HUES64 (cell line): ENCODE measurements at regions not wholly inside any gene's neighbourhood (a gene's known extent, or its start where the extent isn't known, plus 50 kb on each side); places are given as distances from the start of the nearest gene placed in this dataset.

Experiments
- H3K27ac ChIP-seq: 2 replicates; pipeline ENCODE4 v1.7.0; 2013; ENCODE audit warnings: low read depth, low read length, inconsistent platforms
- H3K27me3 ChIP-seq: 2 replicates; pipeline ENCODE4 v1.6.1; 2013; ENCODE audit warnings: mild to moderate bottlenecking, low read length; ENCODE audit not compliant: insufficient read depth
- H3K36me3 ChIP-seq: 2 replicates; pipeline ENCODE4 v1.6.1; 2013; ENCODE audit warnings: mild to moderate bottlenecking, low read length; ENCODE audit not compliant: insufficient read depth
- H3K4me1 ChIP-seq: 2 replicates; pipeline ENCODE4 v1.6.1; 2013; ENCODE audit warnings: mild to moderate bottlenecking, low read length, moderate library complexity; ENCODE audit not compliant: insufficient read depth
- H3K4me3 ChIP-seq: 2 replicates; pipeline ENCODE4 v1.5.1; 2013; ENCODE audit warnings: mild to moderate bottlenecking, low read length, moderate library complexity
- H3K9ac ChIP-seq: 2 replicates; pipeline ENCODE4 v1.6.1; 2013; ENCODE audit warnings: mild to moderate bottlenecking, low read depth, low read length
- H3K9me3 ChIP-seq: 2 replicates; pipeline ENCODE4 v1.6.1; 2013; ENCODE audit warnings: low read depth, low read length; ENCODE audit not compliant: insufficient read depth
- WGBS: fragments of 150-250, 120-280 bp; methylation state at CpG from one replicate; pipeline ENCODE4 v1.1.7; 2013; ENCODE audit warnings: missing lambda C conversion rate; 5-methylcytosine and 5-hydroxymethylcytosine counted together

- Histone ChIP-seq H3K27me3 (no peaks in the 10 kb centered on the region), H3K36me3 (no peaks in the 10 kb centered on the region), H3K9ac (no peak overlapping the region), H3K9me3 (no peaks in the 10 kb centered on the region), H3K4me3 (no peak overlapping the region), H3K4me1 (no peaks in the 10 kb centered on the region), H3K27ac (no peak overlapping the region)
- 93% methylated on average over 28 of the region's 28 CpGs for whole genome bisulfite sequencing
Measured at GRCh38 chr14:104388011-104388521, 191.5 kb upstream of the C14orf180 start.

GRCh38 chr14:104388541-104389325 is 190.8 kb upstream of the C14orf180 start:
- Histone ChIP-seq H3K4me3 (no peak overlapping the region), H3K27me3 (no peaks in the 10 kb centered on the region), H3K9ac (no peak overlapping the region), H3K27ac (no peak overlapping the region), H3K36me3 (no peaks in the 10 kb centered on the region), H3K9me3 (no peaks in the 10 kb centered on the region), H3K4me1 (no peaks in the 10 kb centered on the region)
- 95% methylated on average over 28 of the region's 28 CpGs for WGBS

- WGBS = 94% methylated on average over 28 of the region's 28 CpGs
- Histone ChIP-seq H3K9me3 (no peaks in the 10 kb centered on the region), H3K27ac (no peak overlapping the region), H3K36me3 (no peaks in the 10 kb centered on the region), H3K4me3 (no peak overlapping the region), H3K4me1 (no peaks in the 10 kb centered on the region), H3K27me3 (no peaks in the 10 kb centered on the region), H3K9ac (no peak overlapping the region)
Measured at GRCh38 chr14:104389326-104390220, 190.0 kb upstream of the C14orf180 start.

- Histone ChIP-seq H3K4me3 (no peak overlapping the region), H3K9me3 (no peaks in the 10 kb centered on the region), H3K9ac (no peak overlapping the region), H3K4me1 (no peaks in the 10 kb centered on the region), H3K36me3 (no peaks in the 10 kb centered on the region), H3K27me3 (no peaks in the 10 kb centered on the region), H3K27ac (no peak overlapping the region)
- 93% methylated on average over 27 of the region's 27 CpGs for WGBS
Measured at GRCh38 chr14:104390221-104390931, 189.2 kb upstream of the C14orf180 start.

GRCh38 chr14:104390941-104391901 is 188.3 kb upstream of the C14orf180 start:
- no peaks in the 10 kb centered on the region for H3K4me1 ChIP-seq
- H3K9me3 ChIP-seq = no peaks in the 10 kb centered on the region
- no peaks in the 10 kb centered on the region for H3K27me3 ChIP-seq
- WGBS = 94% methylated on average over 33 of the region's 33 CpGs
- H3K9ac ChIP-seq = no peak overlapping the region
- H3K36me3 ChIP-seq = no peaks in the 10 kb centered on the region
- H3K4me3 ChIP-seq = no peak overlapping the region
- no peak overlapping the region for H3K27ac ChIP-seq

GRCh38 chr14:104392001-104392395 is 187.6 kb upstream of the C14orf180 start:
- Histone ChIP-seq H3K27ac (no peak overlapping the region), H3K36me3 (no peaks in the 10 kb centered on the region), H3K9ac (no peak overlapping the region), H3K4me1 (no peaks in the 10 kb centered on the region), H3K4me3 (no peak overlapping the region), H3K9me3 (no peaks in the 10 kb centered on the region), H3K27me3 (no peaks in the 10 kb centered on the region)
- WGBS = 95% methylated on average over 6 of the region's 6 CpGs

GRCh38 chr14:104392396-104393198 is 187.0 kb upstream of the C14orf180 start:
- Histone ChIP-seq H3K9me3 (peaks cover 1% of the 10 kb centered on the region; the same call in 1 of the 2 replicates), H3K27me3 (no peaks in the 10 kb centered on the region), H3K4me1 (no peaks in the 10 kb centered on the region), H3K36me3 (no peaks in the 10 kb centered on the region), H3K4me3 (no peak overlapping the region), H3K9ac (no peak overlapping the region), H3K27ac (no peak overlapping the region)
- WGBS = 93% methylated on average over 27 of the region's 28 CpGs

- H3K9ac ChIP-seq = no peak overlapping the region
- 96% methylated on average over 18 of the region's 18 CpGs for WGBS
Measured at GRCh38 chr14:104393199-104393897, 186.2 kb upstream of the C14orf180 start.

GRCh38 chr14:104393898-104394381 is 185.6 kb upstream of the C14orf180 start:
- Histone ChIP-seq H3K4me3 (no peak overlapping the region), H3K9me3 (peaks cover 11% of the 10 kb centered on the region), H3K27ac (no peak overlapping the region), H3K27me3 (no peaks in the 10 kb centered on the region), H3K36me3 (no peaks in the 10 kb centered on the region), H3K4me1 (no peaks in the 10 kb centered on the region), H3K9ac (no peak overlapping the region)
- 95% methylated on average over 10 of the region's 10 CpGs for WGBS

More at GRCh38 chr14:104393199-104393897, 186.2 kb upstream of the C14orf180 start:
- Histone ChIP-seq H3K4me3 (no peak overlapping the region), H3K27ac (no peak overlapping the region), H3K36me3 (no peaks in the 10 kb centered on the region), H3K27me3 (no peaks in the 10 kb centered on the region), H3K9me3 (peaks cover 9% of the 10 kb centered on the region), H3K4me1 (no peaks in the 10 kb centered on the region)
